OCI-LY3 (cell line): ENCODE measurements at regions not wholly inside any gene's neighbourhood (a gene's known extent, or its start where the extent isn't known, plus 50 kb on each side); places are given as distances from the start of the nearest gene placed in this dataset.

Source experiments
- CTCF ChIP-seq: fragments of 200-600, 300-600 bp; sonication (generic); IDR thresholded peaks from 2 replicates; pipeline ENCODE4 v1.5.1; 2014; ENCODE audit warnings: antibody characterized with exemption, low read length, low read depth
- EZH2phosphoT487 ChIP-seq: fragments of 200-600 bp; shearing (Covaris generic); IDR thresholded peaks from 2 replicates; pipeline ENCODE4 v1.6.1; 2018; ENCODE audit warnings: antibody characterized with exemption, mixed run types, low read depth

GRCh38 chr9:106535439-106535838 is 327.5 kb upstream of the ZNF462 start:
- TF ChIP-seq CTCF (no peak), EZH2phosphoT487 (no peak)
